IMR-90 (cell line): ENCODE measurements at regions not wholly inside any gene's neighbourhood (a gene's known extent, or its start where the extent isn't known, plus 50 kb on each side); places are given as distances from the start of the nearest gene placed in this dataset.

Experiments
- ATAC-seq: fragments of 200-7000 bp; cut with Tn5 transposase; 2 replicates; pipeline ENCODE4 v1.9.1; 2020; ENCODE audit warnings: low read depth, mild to moderate bottlenecking, moderate library complexity
- BruUV-seq: library from RNA; stranded (reverse); fragments of 400-500 nt; replicated peaks from 2 replicates; lab custom pipeline; 2021; lab: Mats Ljungman, UMichigan
- CTCF ChIA-PET: fragments of 300-600 bp; formaldehyde crosslinking; extraction: SDS; loops from one replicate; lab custom pipeline; 2021; ENCODE audit warnings: antibody characterized with exemption; lab: Yijun Ruan, JAX
- POLR2A ChIA-PET: fragments of 300-600 bp; sonication (Branson Sonifier 250); formaldehyde crosslinking; loops from one replicate; lab custom pipeline; 2022; ENCODE audit warnings: antibody characterized with exemption; ENCODE audit not compliant: unreplicated experiment; lab: Charles Lee
- DNase-seq: peaks from one replicate; pipeline ENCODE4 v3.0.0; 2013
- H2AFZ ChIP-seq: replicated peaks from 2 replicates; pipeline ENCODE3; 2013; ENCODE audit warnings: low read length, mild to moderate bottlenecking; ENCODE audit not compliant: poor library complexity
- H2AK5ac ChIP-seq: 2 replicates; pipeline ENCODE4 v1.6.1; 2013; ENCODE audit warnings: low read depth, low read length, inconsistent platforms
- H2AK9ac ChIP-seq: replicated peaks from 2 replicates; pipeline ENCODE3; 2013; ENCODE audit warnings: mild to moderate bottlenecking, low read depth, low read length, moderate library complexity; ENCODE audit not compliant: poor library complexity
- H2BK120ac ChIP-seq: 2 replicates; pipeline ENCODE4 v1.6.1; 2013; ENCODE audit warnings: low read depth, low read length, inconsistent platforms
- H2BK15ac ChIP-seq: 3 replicates; pipeline ENCODE4 v1.6.1; 2013; ENCODE audit warnings: low read depth, low read length, inconsistent platforms
- H2BK20ac ChIP-seq: 2 replicates; pipeline ENCODE4 v1.6.1; 2013; ENCODE audit warnings: low read depth, mild to moderate bottlenecking, inconsistent platforms, low read length, moderate library complexity
- H2BK5ac ChIP-seq: 2 replicates; pipeline ENCODE4 v1.6.1; 2013; ENCODE audit warnings: mild to moderate bottlenecking, low read depth, low read length, inconsistent platforms; ENCODE audit not compliant: poor library complexity, severe bottlenecking
- H3K14ac ChIP-seq: replicated peaks from 2 replicates; pipeline ENCODE4 v1.6.1; 2013; ENCODE audit warnings: low read depth, low read length, inconsistent platforms
- H3K18ac ChIP-seq: 2 replicates; pipeline ENCODE4 v1.6.1; 2013; ENCODE audit warnings: low read depth, low read length, control low read depth
- H3K23ac ChIP-seq: 2 replicates; pipeline ENCODE4 v1.6.1; 2013; ENCODE audit warnings: low read depth, low read length, inconsistent platforms
- H3K27ac ChIP-seq: 2 replicates; pipeline ENCODE4 v1.5.1; 2013; ENCODE audit warnings: mild to moderate bottlenecking, control low read depth, low read length; ENCODE audit not compliant: insufficient read depth
- H3K27me3 ChIP-seq: 2 replicates; pipeline ENCODE4 v1.6.1; 2013; ENCODE audit warnings: low read length; ENCODE audit not compliant: control insufficient read depth, insufficient read depth
- H3K36me3 ChIP-seq: 2 replicates; pipeline ENCODE4 v1.6.1; 2013; ENCODE audit warnings: low read length, mixed read lengths; ENCODE audit not compliant: control insufficient read depth, insufficient read depth
- H3K4ac ChIP-seq: 2 replicates; pipeline ENCODE4 v1.6.1; 2013; ENCODE audit warnings: low read depth, low read length, inconsistent platforms
- H3K4me1 ChIP-seq: 2 replicates; pipeline ENCODE4 v1.6.1; 2013; ENCODE audit warnings: low read length, mixed read lengths; ENCODE audit not compliant: control insufficient read depth, insufficient read depth
- H3K4me2 ChIP-seq: 2 replicates; pipeline ENCODE4 v1.6.1; 2013; ENCODE audit warnings: low read depth, mild to moderate bottlenecking, control low read depth, low read length, moderate library complexity
- H3K4me3 ChIP-seq: 2 replicates; pipeline ENCODE4 v1.5.1; 2013; ENCODE audit warnings: low read depth, mild to moderate bottlenecking, control low read depth, low read length, moderate library complexity; ENCODE audit not compliant: insufficient read depth
- H3K56ac ChIP-seq: 2 replicates; pipeline ENCODE4 v1.6.1; 2013; ENCODE audit warnings: low read length, inconsistent platforms; ENCODE audit not compliant: insufficient read depth; ENCODE audit errors: extremely low read depth
- H3K79me1 ChIP-seq, 2 experiments: 2 replicates each; pipeline ENCODE4 v1.6.1; 2013; ENCODE audit warnings: low read length in 2 of 2, inconsistent platforms in 1 of 2, low read depth in 1 of 2
- H3K9ac ChIP-seq: 2 replicates; pipeline ENCODE4 v1.6.1; 2013; ENCODE audit warnings: low read depth, low read length, control low read depth
- H3K9me1 ChIP-seq: 2 replicates; pipeline ENCODE4 v1.6.1; 2013; ENCODE audit warnings: low read length, inconsistent platforms; ENCODE audit not compliant: insufficient read depth
- H3K9me3 ChIP-seq: 2 replicates; pipeline ENCODE4 v1.6.1; 2013; ENCODE audit warnings: low read length; ENCODE audit not compliant: control insufficient read depth, insufficient read depth
- H4K20me1 ChIP-seq: 2 replicates; pipeline ENCODE4 v1.6.1; 2013; ENCODE audit warnings: low read length, inconsistent platforms; ENCODE audit not compliant: insufficient read depth
- H4K5ac ChIP-seq: 2 replicates; pipeline ENCODE4 v1.6.1; 2013; ENCODE audit warnings: mild to moderate bottlenecking, low read depth, low read length, control low read depth
- H4K8ac ChIP-seq, 2 experiments: 2 replicates each; pipeline ENCODE4 v1.6.1; 2013; ENCODE audit warnings: low read depth in 2 of 2, low read length in 2 of 2, control low read depth in 1 of 2, inconsistent platforms in 1 of 2
- H4K91ac ChIP-seq: 2 replicates; pipeline ENCODE4 v1.6.1; 2013; ENCODE audit warnings: low read depth, low read length, inconsistent platforms; ENCODE audit not compliant: insufficient read depth
- CEBPB ChIP-seq: IDR thresholded peaks from 2 replicates; pipeline ENCODE4 v1.6.1; 2012; ENCODE audit warnings: low read depth, low read length, improper control_type of control experiment
- MAZ ChIP-seq: IDR thresholded peaks from 2 replicates; pipeline ENCODE4 v1.6.1; 2012; ENCODE audit warnings: low read depth, mild to moderate bottlenecking, low read length, improper control_type of control experiment, moderate library complexity, borderline replicate concordance
- MXI1 ChIP-seq: IDR thresholded peaks from 2 replicates; pipeline ENCODE4 v1.6.1; 2012; ENCODE audit warnings: low read depth, mild to moderate bottlenecking, low read length, moderate library complexity, borderline replicate concordance
- WGBS, 2 experiments: methylation state at CpG; one replicate each; pipeline versions ENCODE4 v1.1.5 to v1.1.7; 2013; ENCODE audit warnings: missing lambda C conversion rate in 2 of 2; ENCODE audit not compliant: insufficient read length in 1 of 2; ENCODE audit errors: extremely low coverage in 2 of 2; 5-methylcytosine and 5-hydroxymethylcytosine counted together
- dilution Hi-C: fragments of 300-500 bp; cut with HindIII; formaldehyde crosslinking; loops from one replicate; pipeline ENCODE4 v1.14.3; 2018; ENCODE audit warnings: low sequenced_read_pairs; ENCODE audit not compliant: unreplicated experiment
- in situ Hi-C: fragments of 300-500 bp; cut with MboI; formaldehyde crosslinking; loops from 3 replicates; pipeline ENCODE4 v1.14.3; 2019; ENCODE audit warnings: low sequenced_read_pairs, inconsistent platforms, mixed read lengths
- intact Hi-C: fragments of 100-400 bp; cut with micrococcal nuclease; formaldehyde crosslinking; loops from 2 replicates; pipeline ENCODE4 v1.10.0; 2022
- TF ChIP-seq, protein P1 (sequence below): fragments of 150-350 bp; IDR thresholded peaks from 2 replicates; pipeline ENCODE4 v1.6.1; 2016; ENCODE audit warnings: low read depth, mild to moderate bottlenecking, low read length, moderate library complexity, borderline replicate concordance
- TF ChIP-seq, protein P2 (sequence below): fragments of 150-350 bp; IDR thresholded peaks from 2 replicates; pipeline ENCODE4 v1.6.1; 2017; ENCODE audit warnings: mild to moderate bottlenecking, antibody characterized with exemption, low read length, low read depth

DNA sequence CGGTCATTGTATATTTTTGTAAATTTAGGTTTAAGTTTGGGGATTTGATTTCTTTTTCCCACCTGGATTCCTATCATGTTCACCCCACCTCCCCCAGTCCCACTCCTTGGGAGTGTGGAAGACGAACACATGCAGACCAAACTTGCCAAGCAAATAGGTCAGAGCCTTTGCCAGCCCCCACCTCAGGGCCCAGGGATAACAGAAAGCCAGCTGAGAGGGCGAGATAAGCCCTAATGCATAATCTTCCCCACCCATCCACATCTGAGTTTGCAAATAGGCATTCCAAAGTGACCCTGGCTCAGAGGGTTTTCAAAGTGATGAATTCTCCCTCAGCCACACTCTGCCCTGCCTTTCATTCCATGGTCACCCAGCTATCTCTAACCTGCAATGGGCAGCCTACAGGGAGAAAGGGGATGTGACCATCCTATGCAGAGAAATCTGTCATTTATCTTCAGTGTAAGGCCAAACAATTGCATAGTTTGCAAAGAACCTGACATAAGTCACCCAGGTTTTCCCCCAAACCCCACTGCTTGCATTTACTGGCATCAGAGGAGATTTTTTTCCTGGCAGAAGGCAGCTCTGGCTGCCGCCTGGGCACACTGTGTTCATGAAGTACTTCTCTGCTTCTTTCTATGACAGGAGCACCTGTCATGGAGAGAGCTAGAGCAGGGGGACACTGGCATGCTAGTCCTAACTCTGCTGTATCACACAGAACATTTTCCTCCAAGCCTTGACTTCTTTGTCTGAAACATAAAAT, 69.0 kb upstream of the NFIA start:
- Histone ChIP-seq H3K4me1 (no peaks in the 10 kb centered on the region), H3K14ac (no peak overlapping the region), H3K27me3 (no peaks in the 10 kb centered on the region; the same call in 1 of the 2 replicates), H4K20me1 (no peaks in the 10 kb centered on the region), H3K4ac (no peak overlapping the region), H3K18ac (no peak overlapping the region), H4K8ac (no peak overlapping the region), H3K9ac (no peak overlapping the region), H4K5ac (no peak overlapping the region), H2AK5ac (no peak overlapping the region), H3K4me3 (no peak overlapping the region), H2BK20ac (no peak overlapping the region), H3K9me3 (no peaks in the 10 kb centered on the region), H3K27ac (no peak overlapping the region), H3K4me2 (no peak overlapping the region), H3K79me1 (no peaks in the 10 kb centered on the region), H2BK5ac (no peak overlapping the region), H2AK9ac (no peak overlapping the region), H4K91ac (no peak overlapping the region), H2BK15ac (no peak overlapping the region), H3K23ac (no peak overlapping the region), H2BK120ac (no peak overlapping the region), H3K9me1 (no peaks in the 10 kb centered on the region), H3K36me3 (no peaks in the 10 kb centered on the region), H3K56ac (no peak overlapping the region), H2AFZ (no peak overlapping the region)
- POLR2A ChIA-PET: no interaction called here
- BruUV-seq: no TSS peak
- CTCF ChIA-PET: no interaction called here
- in situ Hi-C loops: no loop called here
- ATAC-seq (no peak), DNase-seq (no peak)
- 40% methylated on average over 2 of the region's 4 CpGs; no CpG with 5 or more reads in 1 of the 2 experiments for WGBS, 2 experiments
- intact Hi-C loops: no loop called here
- no peak for TF ChIP-seq CEBPB
- TF ChIP-seq, protein P1, sequence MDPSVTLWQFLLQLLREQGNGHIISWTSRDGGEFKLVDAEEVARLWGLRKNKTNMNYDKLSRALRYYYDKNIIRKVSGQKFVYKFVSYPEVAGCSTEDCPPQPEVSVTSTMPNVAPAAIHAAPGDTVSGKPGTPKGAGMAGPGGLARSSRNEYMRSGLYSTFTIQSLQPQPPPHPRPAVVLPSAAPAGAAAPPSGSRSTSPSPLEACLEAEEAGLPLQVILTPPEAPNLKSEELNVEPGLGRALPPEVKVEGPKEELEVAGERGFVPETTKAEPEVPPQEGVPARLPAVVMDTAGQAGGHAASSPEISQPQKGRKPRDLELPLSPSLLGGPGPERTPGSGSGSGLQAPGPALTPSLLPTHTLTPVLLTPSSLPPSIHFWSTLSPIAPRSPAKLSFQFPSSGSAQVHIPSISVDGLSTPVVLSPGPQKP: no peak
- TF ChIP-seq MXI1: no peak
- TF ChIP-seq MAZ: no peak
- TF ChIP-seq, protein P2, sequence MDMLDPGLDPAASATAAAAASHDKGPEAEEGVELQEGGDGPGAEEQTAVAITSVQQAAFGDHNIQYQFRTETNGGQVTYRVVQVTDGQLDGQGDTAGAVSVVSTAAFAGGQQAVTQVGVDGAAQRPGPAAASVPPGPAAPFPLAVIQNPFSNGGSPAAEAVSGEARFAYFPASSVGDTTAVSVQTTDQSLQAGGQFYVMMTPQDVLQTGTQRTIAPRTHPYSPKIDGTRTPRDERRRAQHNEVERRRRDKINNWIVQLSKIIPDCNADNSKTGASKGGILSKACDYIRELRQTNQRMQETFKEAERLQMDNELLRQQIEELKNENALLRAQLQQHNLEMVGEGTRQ: no peak
- dilution Hi-C loops: no loop called here
